KMS-11 (cell line): ENCODE measurements at regions not wholly inside any gene's neighbourhood (a gene's known extent, or its start where the extent isn't known, plus 50 kb on each side); places are given as distances from the start of the nearest gene placed in this dataset.

ENCODE experiments used
- H2AFZ ChIP-seq: fragments of 200-600 bp; sonication (generic); 2 replicates; pipeline ENCODE4 v1.6.1; 2016; ENCODE audit warnings: antibody characterized with exemption, mixed run types, low read depth
- H3K27ac ChIP-seq: fragments of 200-600 bp; sonication (generic); 2 replicates; pipeline ENCODE4 v1.6.1; 2016; ENCODE audit warnings: mild to moderate bottlenecking, mixed run types
- H3K27me3 ChIP-seq: fragments of 200-600 bp; sonication (generic); 2 replicates; pipeline ENCODE4 v1.6.1; 2017; ENCODE audit warnings: mild to moderate bottlenecking, low read depth, mixed run types, moderate library complexity; ENCODE audit not compliant: insufficient read depth
- H3K36me3 ChIP-seq: fragments of 200-600 bp; sonication (generic); 2 replicates; pipeline ENCODE4 v1.6.1; 2017; ENCODE audit warnings: mild to moderate bottlenecking, mixed run types; ENCODE audit not compliant: insufficient read depth
- H3K4me1 ChIP-seq: fragments of 200-600 bp; sonication (generic); 2 replicates; pipeline ENCODE4 v1.6.1; 2016; ENCODE audit warnings: mild to moderate bottlenecking, low read depth, mixed run types; ENCODE audit not compliant: poor library complexity, severe bottlenecking
- H3K4me2 ChIP-seq: fragments of 200-600 bp; sonication (generic); 2 replicates; pipeline ENCODE4 v1.7.0; 2016; ENCODE audit warnings: mild to moderate bottlenecking, mixed run types
- H3K4me3 ChIP-seq: fragments of 200-600 bp; sonication (generic); IDR thresholded peaks from 2 replicates; pipeline ENCODE4 v1.6.1; 2017; ENCODE audit warnings: low read depth, low read length, mixed read lengths; ENCODE audit not compliant: insufficient read depth
- H3K79me2 ChIP-seq: fragments of 200-600 bp; sonication (generic); 2 replicates; pipeline ENCODE4 v1.6.1; 2016; ENCODE audit warnings: low read depth, mixed run types; ENCODE audit not compliant: insufficient read depth
- H3K9ac ChIP-seq: fragments of 200-600 bp; sonication (generic); 2 replicates; pipeline ENCODE4 v1.6.1; 2016; ENCODE audit warnings: mild to moderate bottlenecking, mixed run types
- H4K20me1 ChIP-seq: fragments of 200-600 bp; sonication (generic); 2 replicates; pipeline ENCODE4 v1.6.1; 2016; ENCODE audit warnings: mild to moderate bottlenecking, mixed run types; ENCODE audit not compliant: insufficient read depth
- TF ChIP-seq, protein P1 (sequence below): fragments of 200-600 bp; sonication (generic); conservative IDR thresholded peaks from 2 replicates; pipeline ENCODE4 v1.6.1; 2017; ENCODE audit warnings: low read depth, mild to moderate bottlenecking, antibody characterized with exemption, low read length, moderate library complexity, mixed read lengths

- Histone ChIP-seq H3K79me2 (no peaks in the 10 kb centered on the region), H3K4me3 (no peak overlapping the region), H4K20me1 (no peaks in the 10 kb centered on the region), H3K27me3 (no peaks in the 10 kb centered on the region), H3K4me1 (no peaks in the 10 kb centered on the region), H3K4me2 (no peak overlapping the region), H3K36me3 (no peaks in the 10 kb centered on the region), H3K27ac (no peak overlapping the region), H3K9ac (no peak overlapping the region), H2AFZ (no peak overlapping the region)
- TF ChIP-seq, protein P1, sequence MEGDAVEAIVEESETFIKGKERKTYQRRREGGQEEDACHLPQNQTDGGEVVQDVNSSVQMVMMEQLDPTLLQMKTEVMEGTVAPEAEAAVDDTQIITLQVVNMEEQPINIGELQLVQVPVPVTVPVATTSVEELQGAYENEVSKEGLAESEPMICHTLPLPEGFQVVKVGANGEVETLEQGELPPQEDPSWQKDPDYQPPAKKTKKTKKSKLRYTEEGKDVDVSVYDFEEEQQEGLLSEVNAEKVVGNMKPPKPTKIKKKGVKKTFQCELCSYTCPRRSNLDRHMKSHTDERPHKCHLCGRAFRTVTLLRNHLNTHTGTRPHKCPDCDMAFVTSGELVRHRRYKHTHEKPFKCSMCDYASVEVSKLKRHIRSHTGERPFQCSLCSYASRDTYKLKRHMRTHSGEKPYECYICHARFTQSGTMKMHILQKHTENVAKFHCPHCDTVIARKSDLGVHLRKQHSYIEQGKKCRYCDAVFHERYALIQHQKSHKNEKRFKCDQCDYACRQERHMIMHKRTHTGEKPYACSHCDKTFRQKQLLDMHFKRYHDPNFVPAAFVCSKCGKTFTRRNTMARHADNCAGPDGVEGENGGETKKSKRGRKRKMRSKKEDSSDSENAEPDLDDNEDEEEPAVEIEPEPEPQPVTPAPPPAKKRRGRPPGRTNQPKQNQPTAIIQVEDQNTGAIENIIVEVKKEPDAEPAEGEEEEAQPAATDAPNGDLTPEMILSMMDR, result no peak
These were observed 630.7 kb upstream of the ZNF608 start for GRCh38 chr5:125377141-125377540.

- Histone ChIP-seq H3K9ac (no peak overlapping the region), H3K4me3 (no peak overlapping the region), H2AFZ (no peak overlapping the region), H3K4me2 (no peak overlapping the region), H3K79me2 (no peaks in the 10 kb centered on the region), H3K4me1 (no peaks in the 10 kb centered on the region), H4K20me1 (no peaks in the 10 kb centered on the region), H3K36me3 (no peaks in the 10 kb centered on the region), H3K27me3 (no peaks in the 10 kb centered on the region), H3K27ac (no peak overlapping the region)
- TF ChIP-seq, protein P1, result no peak
These were observed 634.9 kb upstream of the ZNF608 start for GRCh38 chr5:125381290-125381689.

- Histone ChIP-seq H3K9ac (no peak overlapping the region), H3K4me3 (no peak overlapping the region), H3K27me3 (no peaks in the 10 kb centered on the region), H3K27ac (no peak overlapping the region), H4K20me1 (no peaks in the 10 kb centered on the region), H2AFZ (no peak overlapping the region), H3K79me2 (no peaks in the 10 kb centered on the region), H3K36me3 (no peaks in the 10 kb centered on the region), H3K4me1 (no peaks in the 10 kb centered on the region), H3K4me2 (no peak overlapping the region)
- TF ChIP-seq, protein P1, result no peak
These were observed 637.6 kb upstream of the ZNF608 start for GRCh38 chr5:125384071-125384470.

DNA sequence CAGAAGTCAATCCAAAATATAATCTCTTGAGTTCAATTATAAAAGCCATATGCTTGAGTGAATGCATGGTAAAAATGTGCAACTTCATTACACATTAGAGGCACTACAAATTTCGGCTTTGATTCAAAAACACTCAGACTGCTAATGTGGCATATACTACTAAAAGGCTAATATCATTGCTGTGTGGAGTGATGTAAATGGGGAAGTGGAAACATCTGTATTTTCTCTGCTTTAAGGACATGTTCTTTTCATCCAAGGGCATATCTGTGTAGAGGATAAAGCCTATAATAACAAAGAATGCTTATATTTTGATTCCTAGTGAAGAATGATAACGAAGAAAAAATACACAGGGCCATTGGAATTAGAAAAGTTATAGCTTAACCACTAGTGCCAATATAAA lies 643.9 kb upstream of the ZNF608 start:
- TF ChIP-seq, protein P1, result no peak
- Histone ChIP-seq H3K9ac (no peak overlapping the region), H3K79me2 (no peaks in the 10 kb centered on the region), H3K27ac (no peak overlapping the region), H3K4me3 (no peak overlapping the region), H3K4me1 (no peaks in the 10 kb centered on the region), H3K27me3 (no peaks in the 10 kb centered on the region), H3K4me2 (no peak overlapping the region), H2AFZ (no peak overlapping the region), H4K20me1 (no peaks in the 10 kb centered on the region), H3K36me3 (no peaks in the 10 kb centered on the region)
